ENCODE measurements at regions not wholly inside any gene's neighbourhood (a gene's known extent, or its start where the extent isn't known, plus 50 kb on each side); places are given as distances from the start of the nearest gene placed in this dataset.

GRCh38 chr5:56506211-56506965, 273.3 kb upstream of the ANKRD55 start:
- H3K4me3 ChIP-seq (ENCODE audit: low read depth, low read length): no peak overlapping the region
- peak; percentile 46 for DNase-seq (ENCODE audit: low read depth)
- no peak for TF ChIP-seq CTCF (conservative IDR thresholded peaks at IDR 0.05; ENCODE audit: low read depth, low read length)

- TF ChIP-seq CTCF (conservative IDR thresholded peaks at IDR 0.05; ENCODE audit: low read depth, low read length): no peak
- no peak for DNase-seq (ENCODE audit: low read depth)
- H3K4me3 ChIP-seq (ENCODE audit: low read depth, low read length): no peak overlapping the region
Measured at GRCh38 chr5:56503929-56504328, 270.8 kb upstream of the ANKRD55 start.

GRCh38 chr5:56501781-56502557, 268.8 kb upstream of the ANKRD55 start:
- peak; percentile 47 for DNase-seq (ENCODE audit: low read depth)
- H3K4me3 ChIP-seq (ENCODE audit: low read depth, low read length): no peak overlapping the region
- TF ChIP-seq CTCF (conservative IDR thresholded peaks at IDR 0.05; ENCODE audit: low read depth, low read length): no peak

- DNase-seq (ENCODE audit: low read depth): no peak
- TF ChIP-seq CTCF (conservative IDR thresholded peaks at IDR 0.05; ENCODE audit: low read depth, low read length): no peak
- H3K4me3 ChIP-seq (ENCODE audit: low read depth, low read length): no peak overlapping the region
Measured at GRCh38 chr5:56499901-56500300, 266.8 kb upstream of the ANKRD55 start.

GRCh38 chr5:56499491-56499890, 266.4 kb upstream of the ANKRD55 start:
- no peak for DNase-seq (ENCODE audit: low read depth)
- H3K4me3 ChIP-seq (ENCODE audit: low read depth, low read length): no peak overlapping the region
- TF ChIP-seq CTCF (conservative IDR thresholded peaks at IDR 0.05; ENCODE audit: low read depth, low read length): no peak

- H3K4me3 ChIP-seq (ENCODE audit: low read depth, low read length): no peak overlapping the region
- no peak for TF ChIP-seq CTCF (conservative IDR thresholded peaks at IDR 0.05; ENCODE audit: low read depth, low read length)
- DNase-seq (ENCODE audit: low read depth): no peak
Measured at GRCh38 chr5:56498759-56499395, 265.7 kb upstream of the ANKRD55 start.
